GM12878 (cell line): ENCODE measurements at regions not wholly inside any gene's neighbourhood (a gene's known extent, or its start where the extent isn't known, plus 50 kb on each side); places are given as distances from the start of the nearest gene placed in this dataset.

Experiments used
- ATAC-seq: fragments of 200-7000 bp; cut with Tn5 transposase; 3 replicates; pipeline ENCODE4 v1.9.1; 2020; ENCODE audit warnings: mild to moderate bottlenecking, moderate library complexity
- BruUV-seq: library from RNA; stranded (reverse); fragments of 400-500 nt; replicated peaks from 2 replicates; lab custom pipeline; 2021; lab: Mats Ljungman, UMichigan
- CTCF ChIA-PET: fragments of 300-600 bp; sonication (Branson Sonifier 250); formaldehyde crosslinking; extraction: SDS; loops from one replicate; lab custom pipeline; 2021; ENCODE audit warnings: inconsistent platforms; lab: Yijun Ruan, JAX
- POLR2A ChIA-PET: fragments of 350-600 bp; formaldehyde crosslinking; extraction: SDS; loops from one replicate; lab custom pipeline; 2021; ENCODE audit warnings: inconsistent platforms; lab: Charles Lee
- RAD21 ChIA-PET: fragments of 300-600 bp; sonication (Branson Sonifier 250); formaldehyde crosslinking; loops from one replicate; lab custom pipeline; 2023; ENCODE audit warnings: antibody characterized with exemption; ENCODE audit not compliant: unreplicated experiment; lab: Charles Lee
- SMC1A ChIA-PET: fragments of 300-600 bp; sonication (Branson Sonifier 250); formaldehyde crosslinking; loops from one replicate; lab custom pipeline; 2023; ENCODE audit not compliant: unreplicated experiment, uncharacterized antibody; lab: Charles Lee
- DNase-seq: peaks from one replicate; pipeline ENCODE4 v3.0.0-alpha.2; 2011; ENCODE audit warnings: low read depth, low spot score
- FAIRE-seq: peaks from 3 replicates; lab custom pipeline; 2011; peaks lifted over from hg19 to GRCh38; lab: Jason Lieb, UNC
- H2AFZ ChIP-seq: 2 replicates; pipeline ENCODE4 v1.6.0; 2011; ENCODE audit warnings: low read depth, low read length, control low read depth; ENCODE audit not compliant: control insufficient read depth
- H3K27ac ChIP-seq: 2 replicates; pipeline ENCODE4 v1.5.1; 2011; ENCODE audit warnings: control low read depth; ENCODE audit not compliant: control insufficient read depth, insufficient read depth
- H3K27me3 ChIP-seq, 2 experiments: replicated peaks in 1 of 2; 2 replicates each; pipeline versions ENCODE4 v1.6.0 to v1.6.1; 2011; ENCODE audit warnings: low read length in 1 of 2; ENCODE audit not compliant: control insufficient read depth in 2 of 2, insufficient read depth in 2 of 2
- H3K36me3 ChIP-seq, 2 experiments: 2 replicates each; pipeline ENCODE4 v1.5.1; 2011; ENCODE audit warnings: low read length in 1 of 2; ENCODE audit not compliant: control insufficient read depth in 2 of 2, insufficient read depth in 2 of 2
- H3K4me1 ChIP-seq: 2 replicates; pipeline ENCODE4 v1.6.1; 2011; ENCODE audit warnings: mild to moderate bottlenecking, low read length, moderate library complexity, mixed read lengths; ENCODE audit not compliant: control insufficient read depth, insufficient read depth
- H3K4me2 ChIP-seq: 2 replicates; pipeline ENCODE4 v1.6.0; 2011; ENCODE audit warnings: control low read depth; ENCODE audit not compliant: control insufficient read depth, insufficient read depth
- H3K4me3 ChIP-seq: fragments of 200-600 bp; sonication (generic); 2 replicates; pipeline ENCODE4 v1.5.1; 2016
- H3K79me2 ChIP-seq: 2 replicates; pipeline ENCODE4 v1.6.0; 2011; ENCODE audit warnings: low read length; ENCODE audit not compliant: control insufficient read depth, insufficient read depth
- H3K9ac ChIP-seq: 2 replicates; pipeline ENCODE4 v1.8.0; 2011; ENCODE audit warnings: low read length, control low read depth, mixed read lengths; ENCODE audit not compliant: control insufficient read depth, insufficient read depth
- H3K9me3 ChIP-seq: replicated peaks from 3 replicates; pipeline ENCODE4 v1.5.1; 2011; ENCODE audit warnings: mild to moderate bottlenecking, low read length; ENCODE audit not compliant: control insufficient read depth, insufficient read depth
- H4K20me1 ChIP-seq: 2 replicates; pipeline ENCODE4 v1.6.0; 2011; ENCODE audit not compliant: control insufficient read depth, insufficient read depth
- ETV6 ChIP-seq, 2 experiments: fragments of 450-650 bp in 1 of 2; IDR thresholded peaks in 1 of 2; conservative IDR thresholded peaks in 1 of 2; 2 replicates each; pipeline ENCODE4 v1.6.1; 2014; ENCODE audit warnings: antibody characterized with exemption in 1 of 2, borderline replicate concordance in 1 of 2, low read depth in 1 of 2, mild to moderate bottlenecking in 1 of 2, moderate library complexity in 1 of 2
- EZH2 ChIP-seq: IDR thresholded peaks from 2 replicates; pipeline ENCODE4 v1.6.1; 2012; ENCODE audit warnings: low read depth, mild to moderate bottlenecking, control low read depth, inconsistent platforms, low read length, borderline replicate concordance; ENCODE audit not compliant: control insufficient read depth
- HDAC6 ChIP-seq: fragments of 200-600 bp; sonication (generic); IDR thresholded peaks from one replicate; pipeline ENCODE4 v1.8.0; 2017; ENCODE audit warnings: antibody characterized with exemption; ENCODE audit not compliant: unreplicated experiment
- RFX5 ChIP-seq: IDR thresholded peaks from 2 replicates; pipeline ENCODE4 v1.6.1; 2011; ENCODE audit warnings: low read depth, low read length, improper control_type of control experiment
- WGBS: methylation state at CpG from one replicate; pipeline ENCODE4 v1.1.6; 2016; ENCODE audit warnings: low lambda C conversion rate; ENCODE audit not compliant: insufficient replicate concordance, insufficient coverage; ENCODE audit errors: missing lambda C conversion rate; 5-methylcytosine and 5-hydroxymethylcytosine counted together
- in situ Hi-C: fragments of 300-500 bp; cut with MboI; formaldehyde crosslinking; loops from 9 replicates; pipeline ENCODE4 v1.14.3; 2018; ENCODE audit warnings: mixed read lengths
- intact Hi-C: fragments of 100-400 bp; cut with micrococcal nuclease; formaldehyde crosslinking; loops from one replicate; pipeline ENCODE4 v1.14.2; 2022; ENCODE audit not compliant: unreplicated experiment
- TF ChIP-seq, protein P1 (sequence below): IDR thresholded peaks from 2 replicates; pipeline ENCODE4 v1.6.1; 2012; ENCODE audit warnings: low read depth, low read length, improper control_type of control experiment
- TF ChIP-seq, protein P2 (sequence below): fragments of 150-350 bp; IDR thresholded peaks from 2 replicates; pipeline ENCODE4 v1.6.1; 2014; ENCODE audit warnings: mild to moderate bottlenecking, low read depth, low read length
- TF ChIP-seq, protein P3 (sequence below): fragments of 450-650 bp; conservative IDR thresholded peaks from 2 replicates; pipeline ENCODE4 v1.6.1; 2017; ENCODE audit warnings: mild to moderate bottlenecking, moderate library complexity
- TF ChIP-seq, protein P4 (sequence below): fragments of 450-650 bp; IDR thresholded peaks from 2 replicates; pipeline ENCODE4 v1.6.1; 2017; ENCODE audit warnings: mild to moderate bottlenecking, moderate library complexity

- Histone ChIP-seq H2AFZ (no peak overlapping the region), H3K27ac (no peak overlapping the region), H3K9ac (no peak overlapping the region), H3K9me3 (no peaks in the 10 kb centered on the region), H4K20me1 (no peaks in the 10 kb centered on the region), H3K27me3 (no peaks in the 10 kb centered on the region), H3K4me1 (no peaks in the 10 kb centered on the region), H3K4me2 (no peak overlapping the region), H3K4me3 (no peak overlapping the region), H3K79me2 (no peaks in the 10 kb centered on the region), H3K36me3 (no peaks in the 10 kb centered on the region)
- ChIA-PET POLR2A (no interaction called here), CTCF (no interaction called here), SMC1A (no interaction called here), RAD21 (no interaction called here)
- DNase-seq (no peak), FAIRE-seq (no peak), ATAC-seq (no peak)
- in situ Hi-C loops = loop anchor here (10.0 kb wide), 1 partner anchor 1241 kb away; no protein-coding TSS in a partner anchor
- TF ChIP-seq EZH2 = no peak
- intact Hi-C loops = loop anchor here (5.0 kb wide), 1 partner anchor 1079 kb away; no protein-coding TSS in a partner anchor
- WGBS = 21% methylated on average over 2 of the region's 2 CpGs
- BruUV-seq = no TSS peak
Measured at GRCh38 chr18:44133483-44133882, 547.2 kb upstream of the SETBP1 start.

GRCh38 chr18:44134447-44134846 lies 546.2 kb upstream of the SETBP1 start:
- RAD21 ChIA-PET = interaction anchor here (0.8 kb wide), 1 partner anchor 1251 kb away, joined by 3 read pairs; no protein-coding TSS in a partner anchor
- TF ChIP-seq, protein P1, sequence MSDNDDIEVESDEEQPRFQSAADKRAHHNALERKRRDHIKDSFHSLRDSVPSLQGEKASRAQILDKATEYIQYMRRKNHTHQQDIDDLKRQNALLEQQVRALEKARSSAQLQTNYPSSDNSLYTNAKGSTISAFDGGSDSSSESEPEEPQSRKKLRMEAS = no peak
- no peak for TF ChIP-seq RFX5
- TF ChIP-seq, protein P2, sequence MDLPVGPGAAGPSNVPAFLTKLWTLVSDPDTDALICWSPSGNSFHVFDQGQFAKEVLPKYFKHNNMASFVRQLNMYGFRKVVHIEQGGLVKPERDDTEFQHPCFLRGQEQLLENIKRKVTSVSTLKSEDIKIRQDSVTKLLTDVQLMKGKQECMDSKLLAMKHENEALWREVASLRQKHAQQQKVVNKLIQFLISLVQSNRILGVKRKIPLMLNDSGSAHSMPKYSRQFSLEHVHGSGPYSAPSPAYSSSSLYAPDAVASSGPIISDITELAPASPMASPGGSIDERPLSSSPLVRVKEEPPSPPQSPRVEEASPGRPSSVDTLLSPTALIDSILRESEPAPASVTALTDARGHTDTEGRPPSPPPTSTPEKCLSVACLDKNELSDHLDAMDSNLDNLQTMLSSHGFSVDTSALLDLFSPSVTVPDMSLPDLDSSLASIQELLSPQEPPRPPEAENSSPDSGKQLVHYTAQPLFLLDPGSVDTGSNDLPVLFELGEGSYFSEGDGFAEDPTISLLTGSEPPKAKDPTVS = no peak
- TF ChIP-seq ETV6 (conservative IDR thresholded peaks at IDR 0.05 in 1 of 2, IDR thresholded peaks at IDR 0.05 in 1 of 2; ENCODE audit: borderline replicate concordance in 1 of 2, low read depth in 1 of 2) = no peak
- TF ChIP-seq, protein P3, sequence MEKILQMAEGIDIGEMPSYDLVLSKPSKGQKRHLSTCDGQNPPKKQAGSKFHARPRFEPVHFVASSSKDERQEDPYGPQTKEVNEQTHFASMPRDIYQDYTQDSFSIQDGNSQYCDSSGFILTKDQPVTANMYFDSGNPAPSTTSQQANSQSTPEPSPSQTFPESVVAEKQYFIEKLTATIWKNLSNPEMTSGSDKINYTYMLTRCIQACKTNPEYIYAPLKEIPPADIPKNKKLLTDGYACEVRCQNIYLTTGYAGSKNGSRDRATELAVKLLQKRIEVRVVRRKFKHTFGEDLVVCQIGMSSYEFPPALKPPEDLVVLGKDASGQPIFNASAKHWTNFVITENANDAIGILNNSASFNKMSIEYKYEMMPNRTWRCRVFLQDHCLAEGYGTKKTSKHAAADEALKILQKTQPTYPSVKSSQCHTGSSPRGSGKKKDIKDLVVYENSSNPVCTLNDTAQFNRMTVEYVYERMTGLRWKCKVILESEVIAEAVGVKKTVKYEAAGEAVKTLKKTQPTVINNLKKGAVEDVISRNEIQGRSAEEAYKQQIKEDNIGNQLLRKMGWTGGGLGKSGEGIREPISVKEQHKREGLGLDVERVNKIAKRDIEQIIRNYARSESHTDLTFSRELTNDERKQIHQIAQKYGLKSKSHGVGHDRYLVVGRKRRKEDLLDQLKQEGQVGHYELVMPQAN = no peak
- TF ChIP-seq, protein P4, sequence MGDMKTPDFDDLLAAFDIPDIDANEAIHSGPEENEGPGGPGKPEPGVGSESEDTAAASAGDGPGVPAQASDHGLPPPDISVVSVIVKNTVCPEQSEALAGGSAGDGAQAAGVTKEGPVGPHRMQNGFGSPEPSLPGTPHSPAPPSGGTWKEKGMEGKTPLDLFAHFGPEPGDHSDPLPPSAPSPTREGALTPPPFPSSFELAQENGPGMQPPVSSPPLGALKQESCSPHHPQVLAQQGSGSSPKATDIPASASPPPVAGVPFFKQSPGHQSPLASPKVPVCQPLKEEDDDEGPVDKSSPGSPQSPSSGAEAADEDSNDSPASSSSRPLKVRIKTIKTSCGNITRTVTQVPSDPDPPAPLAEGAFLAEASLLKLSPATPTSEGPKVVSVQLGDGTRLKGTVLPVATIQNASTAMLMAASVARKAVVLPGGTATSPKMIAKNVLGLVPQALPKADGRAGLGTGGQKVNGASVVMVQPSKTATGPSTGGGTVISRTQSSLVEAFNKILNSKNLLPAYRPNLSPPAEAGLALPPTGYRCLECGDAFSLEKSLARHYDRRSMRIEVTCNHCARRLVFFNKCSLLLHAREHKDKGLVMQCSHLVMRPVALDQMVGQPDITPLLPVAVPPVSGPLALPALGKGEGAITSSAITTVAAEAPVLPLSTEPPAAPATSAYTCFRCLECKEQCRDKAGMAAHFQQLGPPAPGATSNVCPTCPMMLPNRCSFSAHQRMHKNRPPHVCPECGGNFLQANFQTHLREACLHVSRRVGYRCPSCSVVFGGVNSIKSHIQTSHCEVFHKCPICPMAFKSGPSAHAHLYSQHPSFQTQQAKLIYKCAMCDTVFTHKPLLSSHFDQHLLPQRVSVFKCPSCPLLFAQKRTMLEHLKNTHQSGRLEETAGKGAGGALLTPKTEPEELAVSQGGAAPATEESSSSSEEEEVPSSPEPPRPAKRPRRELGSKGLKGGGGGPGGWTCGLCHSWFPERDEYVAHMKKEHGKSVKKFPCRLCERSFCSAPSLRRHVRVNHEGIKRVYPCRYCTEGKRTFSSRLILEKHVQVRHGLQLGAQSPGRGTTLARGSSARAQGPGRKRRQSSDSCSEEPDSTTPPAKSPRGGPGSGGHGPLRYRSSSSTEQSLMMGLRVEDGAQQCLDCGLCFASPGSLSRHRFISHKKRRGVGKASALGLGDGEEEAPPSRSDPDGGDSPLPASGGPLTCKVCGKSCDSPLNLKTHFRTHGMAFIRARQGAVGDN = no peak
- TF ChIP-seq HDAC6 = no peak

More at GRCh38 chr18:44134447-44134846, 546.2 kb upstream of the SETBP1 start:
- Histone ChIP-seq H3K36me3 (no peaks in the 10 kb centered on the region), H3K9me3 (no peaks in the 10 kb centered on the region), H3K4me1 (no peaks in the 10 kb centered on the region), H3K27me3 (no peaks in the 10 kb centered on the region), H4K20me1 (no peaks in the 10 kb centered on the region), H3K9ac (no peak overlapping the region), H2AFZ (no peak overlapping the region), H3K27ac (no peak overlapping the region), H3K4me2 (no peak overlapping the region), H3K79me2 (no peaks in the 10 kb centered on the region), H3K4me3 (no peak overlapping the region)
- no TSS peak for BruUV-seq
- FAIRE-seq = no peak
- no peak for ATAC-seq
- ChIA-PET POLR2A (no interaction called here), CTCF (interaction anchor here (0.8 to 1.3 kb wide), 2 partner anchors 8 to 1250 kb away, joined by 3 to 5 read pairs; no protein-coding TSS in a partner anchor), SMC1A (no interaction called here)
- in situ Hi-C loops (loop anchor here (10.0 kb wide), 1 partner anchor 1240 kb away; no protein-coding TSS in a partner anchor), intact Hi-C loops (loop anchor here (5.0 kb wide), 1 partner anchor 1078 kb away; no protein-coding TSS in a partner anchor)
- 30% methylated on average over 4 of the region's 4 CpGs for WGBS
- no peak for DNase-seq
